ENCODE measurements at regions not wholly inside any gene's neighbourhood (a gene's known extent, or its start where the extent isn't known, plus 50 kb on each side); places are given as distances from the start of the nearest gene placed in this dataset.
A peak's percentile ranks its signal among the peaks of the same experiment; 100 is the strongest.
"Not testable (repeated sequence)": the region's sequence is repeated elsewhere in the genome, so short reads cannot be mapped to it uniquely, and the experiment has no call there.

DNA sequence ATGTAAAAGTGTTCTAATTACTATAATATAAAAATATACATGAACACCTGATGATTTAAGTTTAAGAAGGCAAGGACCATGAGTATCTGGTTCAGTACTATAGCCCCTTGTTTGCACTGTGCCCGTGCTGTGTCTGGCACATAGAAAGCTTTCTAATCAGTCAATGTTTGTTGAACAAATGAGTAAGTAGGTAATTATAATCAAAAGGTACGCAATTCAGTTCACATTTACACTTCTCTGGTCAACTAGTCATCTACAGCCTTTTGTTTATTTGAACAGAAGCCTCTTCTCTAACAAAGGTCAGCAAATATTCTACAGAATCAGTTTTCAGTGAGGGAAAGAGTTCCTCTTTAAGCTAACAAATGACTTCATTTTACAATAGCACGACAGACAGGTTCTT lies 523.3 kb downstream of the SMARCA1 start:
- H3K27ac ChIP-seq: no peak overlapping the region
- H3K27me3 ChIP-seq (ENCODE audit: insufficient read depth, low read depth, severe bottlenecking): no peaks in the 10 kb centered on the region
- no peaks in the 10 kb centered on the region for H3K9me3 ChIP-seq (ENCODE audit: severe bottlenecking)
- H3K4me3 ChIP-seq (ENCODE audit: low read depth, low read length): no peak overlapping the region
- no peaks in the 10 kb centered on the region for H3K36me3 ChIP-seq
- no peak for TF ChIP-seq CTCF (IDR thresholded peaks at IDR 0.05; ENCODE audit: low read depth, low read length)
- no peak for DNase-seq

DNA sequence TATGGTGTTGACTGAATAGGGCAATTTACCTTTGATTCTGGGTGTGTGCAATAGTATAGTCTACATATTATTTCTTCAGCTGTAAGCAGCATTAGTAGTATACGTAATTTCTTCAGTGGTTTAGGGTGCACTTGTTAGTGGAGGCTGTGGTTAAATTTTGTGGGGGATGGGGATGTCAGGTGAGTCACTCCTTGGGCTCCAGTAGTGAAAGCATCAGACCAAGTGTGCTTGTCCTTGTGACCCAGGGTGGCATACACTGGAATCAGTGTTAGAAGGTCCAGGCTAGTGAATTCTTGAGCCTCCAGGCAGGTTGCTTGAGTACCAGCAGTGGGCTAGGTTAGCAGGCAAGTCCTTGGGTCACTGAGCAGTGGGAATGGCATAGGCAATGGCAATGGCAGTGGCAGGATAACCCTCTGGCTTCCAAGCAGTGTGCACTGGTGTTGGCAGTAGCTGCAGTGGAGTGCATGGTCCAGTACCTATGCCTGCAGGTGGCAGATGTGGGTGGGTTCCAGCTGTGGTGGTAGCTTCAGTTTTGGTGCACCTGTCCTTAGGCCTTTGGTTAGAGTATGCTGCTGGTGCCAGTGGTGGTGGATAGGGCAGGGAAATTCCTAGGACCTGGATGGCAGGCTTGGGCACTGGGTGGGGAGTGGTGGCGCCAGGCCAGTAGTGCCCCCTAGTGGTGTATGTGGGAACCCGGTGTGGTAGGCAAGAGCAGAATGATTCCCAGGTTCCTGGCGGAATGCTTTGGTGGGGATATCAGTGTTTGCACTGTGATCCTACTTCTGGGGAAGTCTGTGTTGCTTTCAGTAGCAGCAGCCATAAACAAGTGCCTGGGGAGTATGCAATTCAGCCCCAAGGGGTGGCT lies 531.0 kb downstream of the SMARCA1 start:
- no peak overlapping the region for H3K27ac ChIP-seq
- no peaks in the 10 kb centered on the region for H3K36me3 ChIP-seq
- H3K4me3 ChIP-seq (ENCODE audit: low read depth, low read length): no peak overlapping the region
- no peaks in the 10 kb centered on the region for H3K27me3 ChIP-seq (ENCODE audit: insufficient read depth, low read depth, severe bottlenecking)
- no peaks in the 10 kb centered on the region for H3K9me3 ChIP-seq (ENCODE audit: severe bottlenecking)
- DNase-seq: peak; percentile 9
- TF ChIP-seq CTCF (IDR thresholded peaks at IDR 0.05; ENCODE audit: low read depth, low read length): peak; percentile 50

DNA sequence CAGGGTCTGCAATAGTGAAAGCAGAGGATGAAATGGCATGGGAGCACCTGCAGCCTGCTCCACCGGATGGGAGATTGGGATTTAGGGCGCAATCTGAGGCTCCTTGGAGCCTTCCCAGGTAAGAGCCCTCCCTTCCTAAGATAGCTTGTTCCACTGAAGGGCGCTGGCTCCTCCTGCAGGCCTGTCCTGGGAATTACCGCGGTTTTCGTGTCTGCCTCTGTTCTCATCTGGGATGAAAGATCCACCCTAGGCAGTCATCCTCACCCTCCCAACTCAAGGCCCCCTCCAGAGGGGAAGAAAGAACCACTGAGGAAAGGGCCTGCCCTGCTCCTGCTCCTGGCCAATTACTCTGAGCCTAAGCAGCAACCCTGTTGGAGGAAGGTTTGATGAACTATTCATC lies 547.5 kb downstream of the SMARCA1 start:
- TF ChIP-seq CTCF (IDR thresholded peaks at IDR 0.05; ENCODE audit: low read depth, low read length): peak; percentile 90
- H3K27me3 ChIP-seq (ENCODE audit: insufficient read depth, low read depth, severe bottlenecking): no peaks in the 10 kb centered on the region
- no peaks in the 10 kb centered on the region for H3K36me3 ChIP-seq
- H3K9me3 ChIP-seq (ENCODE audit: severe bottlenecking): no peaks in the 10 kb centered on the region
- peak; percentile 62 for DNase-seq
- no peak overlapping the region for H3K27ac ChIP-seq
- no peak overlapping the region for H3K4me3 ChIP-seq (ENCODE audit: low read depth, low read length)

- Histone ChIP-seq H3K27ac (no peak overlapping the region), H3K4me3 (ENCODE audit: low read depth, low read length) (no peak overlapping the region), H3K36me3 (no peaks in the 10 kb centered on the region), H3K27me3 (ENCODE audit: insufficient read depth, low read depth, severe bottlenecking) (no peaks in the 10 kb centered on the region), H3K9me3 (ENCODE audit: severe bottlenecking) (no peaks in the 10 kb centered on the region)
- DNase-seq: no peak
- no peak for TF ChIP-seq CTCF (IDR thresholded peaks at IDR 0.05; ENCODE audit: low read depth, low read length)
These were observed 550.3 kb downstream of the SMARCA1 start for GRCh38 chrX:128973033-128973432.

- no peak for TF ChIP-seq CTCF (IDR thresholded peaks at IDR 0.05; ENCODE audit: low read depth, low read length)
- no peak for DNase-seq
- H3K27ac ChIP-seq: no peak overlapping the region
- no peaks in the 10 kb centered on the region for H3K27me3 ChIP-seq (ENCODE audit: insufficient read depth, low read depth, severe bottlenecking)
- H3K4me3 ChIP-seq (ENCODE audit: low read depth, low read length): no peak overlapping the region
- no peaks in the 10 kb centered on the region for H3K9me3 ChIP-seq (ENCODE audit: severe bottlenecking)
- no peaks in the 10 kb centered on the region for H3K36me3 ChIP-seq
These were observed 562.0 kb downstream of the SMARCA1 start for GRCh38 chrX:128961290-128961689.

- H3K27me3 ChIP-seq (ENCODE audit: insufficient read depth, low read depth, severe bottlenecking); DNase-seq; H3K9me3 ChIP-seq (ENCODE audit: severe bottlenecking); H3K27ac ChIP-seq; H3K36me3 ChIP-seq; H3K4me3 ChIP-seq (ENCODE audit: low read depth, low read length): not testable (repeated sequence)
These were observed 568.6 kb downstream of the SMARCA1 start for GRCh38 chrX:128954697-128955096.
